IgD-negative memory B cell (primary cell): ENCODE measurements at regions not wholly inside any gene's neighbourhood (a gene's known extent, or its start where the extent isn't known, plus 50 kb on each side); places are given as distances from the start of the nearest gene placed in this dataset.

Source experiments
- H3K27ac Mint-ChIP-seq, 3 donors: one replicate each; pipeline ENCODE4 v1.8.0; 2020 to 2022; ENCODE audit warnings: mild to moderate bottlenecking in 3 of 3, mixed read lengths in 3 of 3, moderate library complexity in 1 of 3
- H3K27me3 Mint-ChIP-seq: one replicate; pipeline ENCODE4 v1.8.0; 2021; ENCODE audit warnings: mixed read lengths
- H3K36me3 Mint-ChIP-seq: one replicate; pipeline ENCODE4 v1.8.0; 2020; ENCODE audit warnings: mild to moderate bottlenecking, mixed read lengths
- H3K4me1 Mint-ChIP-seq, 3 donors: one replicate each; pipeline ENCODE4 v1.8.0; 2020 to 2022; ENCODE audit warnings: mixed read lengths in 3 of 3, mild to moderate bottlenecking in 1 of 3
- H3K4me3 Mint-ChIP-seq, 4 donors: one replicate each; pipeline ENCODE4 v1.8.0; 2020 to 2022; ENCODE audit warnings: mild to moderate bottlenecking in 4 of 4, mixed read lengths in 4 of 4, moderate library complexity in 3 of 4
- H3K9me3 Mint-ChIP-seq, 3 donors: one replicate each; pipeline ENCODE4 v1.8.0; 2020 to 2021; ENCODE audit warnings: mixed read lengths in 3 of 3, mild to moderate bottlenecking in 1 of 3

GRCh38 chr11:26102325-26102724, 229.6 kb upstream of the ANO3 start:
- Mint-ChIP-seq H3K27ac (no peak overlapping the region), H3K27me3 (no peaks in the 10 kb centered on the region), H3K4me1 (peaks cover 0 to 19% (median 3%) of the 10 kb centered on the region in 3 donors), H3K36me3 (no peaks in the 10 kb centered on the region), H3K9me3 (no peaks in the 10 kb centered on the region), H3K4me3 (no peak overlapping the region)

GRCh38 chr11:26105762-26106423, 226.0 kb upstream of the ANO3 start:
- no peaks in the 10 kb centered on the region for H3K9me3 Mint-ChIP-seq
- H3K4me3 Mint-ChIP-seq = peak overlapping the region in 2 of 4 donors; percentile 15 to 21
- H3K36me3 Mint-ChIP-seq = no peaks in the 10 kb centered on the region
- no peaks in the 10 kb centered on the region for H3K27me3 Mint-ChIP-seq
- H3K27ac Mint-ChIP-seq = no peak overlapping the region
- H3K4me1 Mint-ChIP-seq = peaks cover 0 to 13% (median 3%) of the 10 kb centered on the region in 3 donors

GRCh38 chr11:26106726-26107125, 225.2 kb upstream of the ANO3 start:
- Mint-ChIP-seq H3K4me3 (no peak overlapping the region), H3K27ac (no peak overlapping the region), H3K4me1 (peaks cover 0 to 13% (median 3%) of the 10 kb centered on the region in 3 donors), H3K9me3 (no peaks in the 10 kb centered on the region), H3K36me3 (no peaks in the 10 kb centered on the region), H3K27me3 (no peaks in the 10 kb centered on the region)

GRCh38 chr11:26109658-26110368, 222.1 kb upstream of the ANO3 start:
- H3K36me3 Mint-ChIP-seq = no peaks in the 10 kb centered on the region
- peaks cover 0 to 13% (median 3%) of the 10 kb centered on the region in 3 donors for H3K4me1 Mint-ChIP-seq
- H3K27ac Mint-ChIP-seq = no peak overlapping the region
- no peak overlapping the region for H3K4me3 Mint-ChIP-seq
- no peaks in the 10 kb centered on the region for H3K9me3 Mint-ChIP-seq
- H3K27me3 Mint-ChIP-seq = no peaks in the 10 kb centered on the region

GRCh38 chr11:26112264-26112663, 219.7 kb upstream of the ANO3 start:
- Mint-ChIP-seq H3K27ac (no peak overlapping the region), H3K9me3 (no peaks in the 10 kb centered on the region)

GRCh38 chr11:26121466-26121865, 210.5 kb upstream of the ANO3 start:
- Mint-ChIP-seq H3K36me3 (no peaks in the 10 kb centered on the region), H3K27ac (no peak overlapping the region), H3K27me3 (no peaks in the 10 kb centered on the region), H3K4me1 (peaks cover 0 to 2% (median 1%) of the 10 kb centered on the region in 3 donors), H3K9me3 (peaks cover 0 to under 1% (median 0%) of the 10 kb centered on the region in 3 donors), H3K4me3 (no peak overlapping the region)

More at GRCh38 chr11:26112264-26112663, 219.7 kb upstream of the ANO3 start:
- no peak overlapping the region for H3K4me3 Mint-ChIP-seq
- no peaks in the 10 kb centered on the region for H3K27me3 Mint-ChIP-seq
- H3K4me1 Mint-ChIP-seq = no peaks in the 10 kb centered on the region
- no peaks in the 10 kb centered on the region for H3K36me3 Mint-ChIP-seq

- Mint-ChIP-seq H3K36me3 (peaks cover 4% of the 10 kb centered on the region), H3K27ac (no peak overlapping the region), H3K9me3 (peaks cover 0 to 8% (median 4%) of the 10 kb centered on the region in 3 donors), H3K4me1 (peaks cover 0 to 2% (median 1%) of the 10 kb centered on the region in 3 donors), H3K27me3 (no peaks in the 10 kb centered on the region), H3K4me3 (no peak overlapping the region)
Observed at GRCh38 chr11:26126741-26127140, 205.2 kb upstream of the ANO3 start.

GRCh38 chr11:26127336-26127735, 204.6 kb upstream of the ANO3 start:
- Mint-ChIP-seq H3K27me3 (no peaks in the 10 kb centered on the region), H3K4me1 (peaks cover 0 to 2% (median 1%) of the 10 kb centered on the region in 3 donors)

GRCh38 chr11:26131406-26131805, 200.5 kb upstream of the ANO3 start:
- H3K4me3 Mint-ChIP-seq = no peak overlapping the region

More at GRCh38 chr11:26127336-26127735, 204.6 kb upstream of the ANO3 start:
- Mint-ChIP-seq H3K36me3 (peaks cover 4% of the 10 kb centered on the region), H3K9me3 (peaks cover 0 to 8% (median 4%) of the 10 kb centered on the region in 3 donors), H3K27ac (no peak overlapping the region), H3K4me3 (no peak overlapping the region)

GRCh38 chr11:26134053-26134452, 197.9 kb upstream of the ANO3 start:
- H3K27ac Mint-ChIP-seq = no peak overlapping the region
- H3K27me3 Mint-ChIP-seq = no peaks in the 10 kb centered on the region
- peaks cover 3 to 6% (median 5%) of the 10 kb centered on the region in 3 donors for H3K4me1 Mint-ChIP-seq
- H3K36me3 Mint-ChIP-seq = peaks cover 3% of the 10 kb centered on the region
- no peak overlapping the region for H3K4me3 Mint-ChIP-seq
- H3K9me3 Mint-ChIP-seq = peaks cover 0 to 3% (median 0%) of the 10 kb centered on the region in 3 donors

More at GRCh38 chr11:26131406-26131805, 200.5 kb upstream of the ANO3 start:
- H3K27me3 Mint-ChIP-seq = no peaks in the 10 kb centered on the region
- peaks cover 0 to 8% (median 4%) of the 10 kb centered on the region in 3 donors for H3K9me3 Mint-ChIP-seq
- H3K4me1 Mint-ChIP-seq = peaks cover 3 to 6% (median 5%) of the 10 kb centered on the region in 3 donors
- peaks cover 6% of the 10 kb centered on the region for H3K36me3 Mint-ChIP-seq
- H3K27ac Mint-ChIP-seq = no peak overlapping the region

- Mint-ChIP-seq H3K36me3 (peaks cover 3% of the 10 kb centered on the region), H3K9me3 (no peaks in the 10 kb centered on the region), H3K4me3 (peak overlapping the region in 2 of 4 donors; percentile 24 to 47), H3K27me3 (no peaks in the 10 kb centered on the region), H3K4me1 (peaks cover 3 to 6% (median 5%) of the 10 kb centered on the region in 3 donors), H3K27ac (peak overlapping the region in 1 of 3 donors; percentile 25)
Observed at GRCh38 chr11:26134481-26135355, 197.2 kb upstream of the ANO3 start.

- H3K4me1 Mint-ChIP-seq = peaks cover 3 to 6% (median 5%) of the 10 kb centered on the region in 3 donors
- peaks cover 2% of the 10 kb centered on the region for H3K36me3 Mint-ChIP-seq
- no peak overlapping the region for H3K27ac Mint-ChIP-seq
- no peaks in the 10 kb centered on the region for H3K27me3 Mint-ChIP-seq
- H3K4me3 Mint-ChIP-seq = no peak overlapping the region
- no peaks in the 10 kb centered on the region for H3K9me3 Mint-ChIP-seq
Observed at GRCh38 chr11:26137651-26138050, 194.3 kb upstream of the ANO3 start.

- H3K36me3 Mint-ChIP-seq = no peaks in the 10 kb centered on the region
- H3K27me3 Mint-ChIP-seq = no peaks in the 10 kb centered on the region
- H3K4me3 Mint-ChIP-seq = no peak overlapping the region
- no peaks in the 10 kb centered on the region for H3K9me3 Mint-ChIP-seq
- no peak overlapping the region for H3K27ac Mint-ChIP-seq
- peaks cover 0 to 2% (median 0%) of the 10 kb centered on the region in 3 donors for H3K4me1 Mint-ChIP-seq
Observed at GRCh38 chr11:26142891-26143290, 189.0 kb upstream of the ANO3 start.

GRCh38 chr11:26143566-26144290, 188.2 kb upstream of the ANO3 start:
- no peak overlapping the region for H3K4me3 Mint-ChIP-seq
- no peaks in the 10 kb centered on the region for H3K27me3 Mint-ChIP-seq
- H3K9me3 Mint-ChIP-seq = no peaks in the 10 kb centered on the region
- peaks cover 0 to 2% (median 0%) of the 10 kb centered on the region in 3 donors for H3K4me1 Mint-ChIP-seq
- H3K36me3 Mint-ChIP-seq = no peaks in the 10 kb centered on the region
- H3K27ac Mint-ChIP-seq = no peak overlapping the region
